ENCODE measurements at regions not wholly inside any gene's neighbourhood (a gene's known extent, or its start where the extent isn't known, plus 50 kb on each side); places are given as distances from the start of the nearest gene placed in this dataset.

- no peaks in the 10 kb centered on the region for H4K20me1 ChIP-seq (ENCODE audit: control insufficient read depth, insufficient read depth, insufficient read length)
- no peak overlapping the region for H2AFZ ChIP-seq (ENCODE audit: low read length)
- H3K79me2 ChIP-seq (ENCODE audit: insufficient read depth, low read length), result no peaks in the 10 kb centered on the region
- no peaks in the 10 kb centered on the region for H3K9me3 ChIP-seq (ENCODE audit: control insufficient read depth, low read depth, low read length)
- no peak overlapping the region for H3K4ac ChIP-seq (ENCODE audit: low read depth, low read length)
- H4K8ac ChIP-seq (replicated peaks; ENCODE audit: insufficient read length, low read depth, low read length), result no peak overlapping the region
- no peak overlapping the region for H3K23ac ChIP-seq (ENCODE audit: insufficient read length, low read depth, low read length)
- H2BK12ac ChIP-seq (ENCODE audit: insufficient read length, low read depth, low read length), result no peak overlapping the region
- H3T11ph ChIP-seq (ENCODE audit: low read length), result no peak overlapping the region
- no peak overlapping the region for H2BK15ac ChIP-seq (ENCODE audit: low read depth, low read length)
- H3K56ac ChIP-seq (ENCODE audit: insufficient read length, low read depth, low read length), result no peak overlapping the region
- no peak overlapping the region for H4K5ac ChIP-seq (ENCODE audit: insufficient read length, low read depth, low read length)
- TF ChIP-seq CTCF (conservative IDR thresholded peaks at IDR 0.05), result no peak
- Mint-ChIP-seq H3K4me3 (no peak overlapping the region), H3K9me3 (peaks cover 30 to 49% of the 10 kb centered on the region in 2 experiments), H3K36me3 (ENCODE audit: insufficient read depth in 1 of 3, low read depth in 3 of 3) (peaks cover 14 to 35% (median 26%) of the 10 kb centered on the region in 3 experiments), H3K27me3 (ENCODE audit: low read depth) (no peaks in the 10 kb centered on the region; the same call in 1 of the 2 replicates), H3K27ac (no peak overlapping the region), H3K4me1 (peaks cover under 1 to 1% of the 10 kb centered on the region in 2 experiments; a peak in 3 of 4 replicates)
- H3K79me1 ChIP-seq (ENCODE audit: insufficient read depth, low read depth, low read length, poor library complexity, severe bottlenecking), result no peaks in the 10 kb centered on the region
- no peaks in the 10 kb centered on the region for H3K4me1 ChIP-seq (ENCODE audit: insufficient read depth, low read length)
- H3K14ac ChIP-seq (ENCODE audit: insufficient read depth, low read length), result no peak overlapping the region
- no peaks in the 10 kb centered on the region for H3K23me2 ChIP-seq (ENCODE audit: insufficient read length, low read depth, low read length, poor library complexity, severe bottlenecking)
- H3K9ac ChIP-seq (ENCODE audit: extremely low read depth, insufficient read length, low read length), result no peak overlapping the region
- no peak overlapping the region for H3K4me2 ChIP-seq (ENCODE audit: insufficient read depth, insufficient read length, low read length)
- no peak overlapping the region for H2BK5ac ChIP-seq (ENCODE audit: insufficient read length, low read length)
- H4K91ac ChIP-seq (ENCODE audit: insufficient read length, low read depth, low read length), result no peak overlapping the region
- no peak overlapping the region for H3K27ac ChIP-seq (ENCODE audit: insufficient read length, low read depth, low read length)
- H3K18ac ChIP-seq (ENCODE audit: insufficient read length, low read depth, low read length), result no peak overlapping the region
- H2BK20ac ChIP-seq (ENCODE audit: low read depth, low read length, poor library complexity, severe bottlenecking), result no peak overlapping the region
- H2AK5ac ChIP-seq (ENCODE audit: insufficient read length, low read length), result no peak overlapping the region
- no peak overlapping the region for H2BK120ac ChIP-seq (ENCODE audit: low read depth, low read length, poor library complexity, severe bottlenecking)
- no peaks in the 10 kb centered on the region for H3K27me3 ChIP-seq (ENCODE audit: insufficient read depth, low read length)
- DNase-seq, result no peak
Observed at GRCh38 chr7:42588876-42589275, 323.0 kb downstream of the C7orf25 start.
